DND-41 (cell line): ENCODE measurements at regions not wholly inside any gene's neighbourhood (a gene's known extent, or its start where the extent isn't known, plus 50 kb on each side); places are given as distances from the start of the nearest gene placed in this dataset.

Experiments used
- ATAC-seq: fragments of 200-7000 bp; cut with Tn5 transposase; 3 replicates; pipeline ENCODE4 v1.9.1; 2021; ENCODE audit warnings: low read depth; ENCODE audit not compliant: insufficient read depth
- DNase-seq: peaks from one replicate; pipeline ENCODE4 v3.0.0-alpha.2; 2020
- H2AFZ ChIP-seq: 2 replicates; pipeline ENCODE4 v1.6.0; 2012; ENCODE audit warnings: low read depth, low read length
- H3K27ac ChIP-seq: 2 replicates; pipeline ENCODE4 v1.5.1; 2012; ENCODE audit warnings: low read length, inconsistent platforms
- H3K27me3 ChIP-seq: fragments of 200-600 bp; sonication (generic); 2 replicates; pipeline ENCODE4 v1.6.0; 2012; ENCODE audit warnings: low read length, mild to moderate bottlenecking, inconsistent platforms; ENCODE audit not compliant: insufficient read depth, poor library complexity
- H3K36me3 ChIP-seq: 2 replicates; pipeline ENCODE4 v1.5.1; 2012; ENCODE audit warnings: low read length, inconsistent platforms; ENCODE audit not compliant: insufficient read depth
- H3K4me1 ChIP-seq: 2 replicates; pipeline ENCODE4 v1.5.1; 2012; ENCODE audit warnings: mild to moderate bottlenecking, low read length; ENCODE audit not compliant: insufficient read depth
- H3K4me2 ChIP-seq: 2 replicates; pipeline ENCODE4 v1.6.0; 2012; ENCODE audit warnings: mild to moderate bottlenecking, moderate library complexity, low read length, inconsistent platforms; ENCODE audit not compliant: insufficient read depth
- H3K4me3 ChIP-seq, 2 experiments: fragments of 200-600 bp in 1 of 2; shearing (Covaris generic) in 1 of 2; 2 replicates each; pipeline ENCODE4 v1.5.1; 2012 to 2016; ENCODE audit warnings: inconsistent platforms in 2 of 2, low read length in 2 of 2, mild to moderate bottlenecking in 2 of 2, low read depth in 1 of 2, moderate library complexity in 1 of 2
- H3K79me2 ChIP-seq: 2 replicates; pipeline ENCODE4 v1.6.0; 2012; ENCODE audit warnings: low read length, inconsistent platforms; ENCODE audit not compliant: insufficient read depth
- H3K9ac ChIP-seq: 2 replicates; pipeline ENCODE4 v1.6.0; 2012; ENCODE audit warnings: low read depth, mild to moderate bottlenecking, inconsistent platforms, low read length, moderate library complexity
- H3K9me3 ChIP-seq: 2 replicates; pipeline ENCODE4 v1.5.1; 2012; ENCODE audit warnings: low read length, moderate library complexity, mild to moderate bottlenecking, inconsistent platforms; ENCODE audit not compliant: insufficient read depth, severe bottlenecking
- H4K20me1 ChIP-seq: 2 replicates; pipeline ENCODE4 v1.6.0; 2012; ENCODE audit warnings: low read length; ENCODE audit not compliant: insufficient read depth
- CTCF ChIP-seq: IDR thresholded peaks from 2 replicates; pipeline ENCODE4 v1.5.1; 2012; ENCODE audit warnings: borderline replicate concordance, low read length, moderate library complexity, mild to moderate bottlenecking; ENCODE audit not compliant: poor library complexity, severe bottlenecking; ENCODE audit errors: extremely low read depth
- EZH2 ChIP-seq: IDR thresholded peaks from 3 replicates; pipeline ENCODE4 v1.6.1; 2012; ENCODE audit warnings: borderline replicate concordance, low read depth, mild to moderate bottlenecking, moderate library complexity, low read length, inconsistent platforms; ENCODE audit not compliant: severe bottlenecking

DNA sequence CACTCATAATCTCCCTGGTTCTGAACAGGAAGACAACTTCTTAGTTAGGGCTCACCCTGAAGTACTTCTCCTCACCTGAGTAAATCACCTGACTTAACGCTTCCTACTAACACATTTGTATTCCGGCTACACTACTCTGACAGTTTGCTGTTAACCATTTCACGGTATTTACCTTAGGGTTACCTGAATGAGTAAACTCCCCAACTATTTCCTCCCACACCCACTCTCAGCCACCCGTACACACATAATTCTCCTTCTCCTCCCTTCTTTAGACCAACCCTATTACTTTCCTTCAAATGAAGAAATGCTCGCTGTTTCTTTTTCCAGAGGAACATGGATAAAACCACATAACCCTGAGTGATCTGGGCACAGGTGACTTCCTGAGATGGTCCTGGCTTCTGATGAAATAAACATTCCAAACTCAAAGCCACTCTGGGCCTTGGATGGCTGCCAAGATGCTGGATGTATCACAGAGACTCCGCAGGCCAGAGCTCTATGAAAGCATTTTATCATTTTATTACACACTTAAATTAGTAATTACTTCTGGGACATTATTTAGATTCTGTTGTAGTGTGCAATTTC, 183.6 kb upstream of the ATP11B start:
- H3K27ac ChIP-seq: no peak overlapping the region

GRCh38 chr3:182612332-182612731, 181.0 kb upstream of the ATP11B start:
- H3K4me3 ChIP-seq: no peak overlapping the region
- no peak overlapping the region for H3K9ac ChIP-seq
- ATAC-seq (no peak), DNase-seq (no peak)
- TF ChIP-seq EZH2 (no peak), CTCF (no peak)
- no peaks in the 10 kb centered on the region for H4K20me1 ChIP-seq
- H3K36me3 ChIP-seq: no peaks in the 10 kb centered on the region
- no peaks in the 10 kb centered on the region for H3K79me2 ChIP-seq
- peaks cover 6% of the 10 kb centered on the region for H3K27me3 ChIP-seq
- no peaks in the 10 kb centered on the region for H3K4me1 ChIP-seq
- no peak overlapping the region for H2AFZ ChIP-seq
- H3K27ac ChIP-seq: no peak overlapping the region
- H3K4me2 ChIP-seq: no peak overlapping the region
- H3K9me3 ChIP-seq: no peaks in the 10 kb centered on the region

More for the DNA sequence above, 183.6 kb upstream of the ATP11B start:
- no peaks in the 10 kb centered on the region for H3K9me3 ChIP-seq
- H3K79me2 ChIP-seq: no peaks in the 10 kb centered on the region
- no peak overlapping the region for H3K9ac ChIP-seq
- H3K36me3 ChIP-seq: no peaks in the 10 kb centered on the region
- no peaks in the 10 kb centered on the region for H3K4me1 ChIP-seq
- ATAC-seq (no peak), DNase-seq (no peak)
- no peak overlapping the region for H2AFZ ChIP-seq
- no peaks in the 10 kb centered on the region for H4K20me1 ChIP-seq
- TF ChIP-seq CTCF: no peak
- TF ChIP-seq EZH2: no peak
- H3K4me3 ChIP-seq: no peak overlapping the region
- no peaks in the 10 kb centered on the region for H3K27me3 ChIP-seq
- no peak overlapping the region for H3K4me2 ChIP-seq

DNA sequence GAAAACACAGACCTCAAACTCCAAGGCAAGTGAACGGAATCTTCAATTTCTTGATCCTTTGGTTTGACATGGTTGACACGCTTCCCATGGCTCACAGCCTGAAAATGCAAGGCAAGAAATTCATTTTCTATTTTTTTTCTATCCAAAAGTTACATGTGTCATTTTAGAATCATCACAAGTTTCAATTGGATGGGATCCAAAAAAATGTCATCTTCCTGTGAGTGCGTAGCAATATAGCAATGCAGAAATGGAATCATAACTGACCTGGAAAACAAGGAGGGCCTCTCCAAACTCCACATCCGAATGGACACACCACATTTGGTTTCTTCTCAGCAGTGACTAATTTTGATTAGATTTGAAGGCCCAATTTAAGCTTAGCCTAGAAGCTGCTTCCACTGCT, 175.8 kb upstream of the ATP11B start:
- no peak for ATAC-seq
- Histone ChIP-seq H3K4me3 (no peak overlapping the region), H4K20me1 (no peaks in the 10 kb centered on the region), H2AFZ (no peak overlapping the region), H3K4me2 (no peak overlapping the region), H3K79me2 (no peaks in the 10 kb centered on the region), H3K36me3 (no peaks in the 10 kb centered on the region), H3K9me3 (no peaks in the 10 kb centered on the region), H3K4me1 (no peaks in the 10 kb centered on the region), H3K9ac (no peak overlapping the region), H3K27ac (no peak overlapping the region), H3K27me3 (peaks cover 12% of the 10 kb centered on the region)
- DNase-seq: no peak
- TF ChIP-seq EZH2 (no peak), CTCF (no peak)
